ENCODE measurements at regions not wholly inside any gene's neighbourhood (a gene's known extent, or its start where the extent isn't known, plus 50 kb on each side); places are given as distances from the start of the nearest gene placed in this dataset.

DNA sequence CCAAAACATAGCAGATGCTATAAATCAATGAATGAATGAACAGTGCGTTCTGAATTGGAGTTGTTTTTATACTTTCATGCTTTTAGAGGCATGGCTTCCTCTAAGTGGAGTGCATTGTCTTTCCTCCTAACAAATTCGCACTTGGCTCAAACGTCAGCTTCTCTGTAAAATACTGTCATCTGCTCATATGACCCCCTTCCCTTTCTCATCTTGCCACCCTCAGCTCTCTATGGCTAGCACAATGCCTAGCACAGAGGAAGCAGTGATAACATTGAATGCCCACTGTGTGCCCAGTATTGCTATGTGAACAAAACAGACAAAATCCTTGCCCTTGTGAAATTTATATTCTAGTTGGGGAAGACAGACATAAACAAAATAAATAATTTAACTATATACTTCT lies 258.8 kb downstream of the MREG start:
- TF ChIP-seq EZH2 (IDR thresholded peaks at IDR 0.05) (no peak), POLR2AphosphoS5 (IDR thresholded peaks at IDR 0.05; ENCODE audit: borderline replicate concordance, low read depth, low read length) (no peak)
